OCI-LY3 (cell line): ENCODE measurements at regions not wholly inside any gene's neighbourhood (a gene's known extent, or its start where the extent isn't known, plus 50 kb on each side); places are given as distances from the start of the nearest gene placed in this dataset.

Source experiments
- CTCF ChIP-seq: fragments of 200-600, 300-600 bp; sonication (generic); IDR thresholded peaks from 2 replicates; pipeline ENCODE4 v1.5.1; 2014; ENCODE audit warnings: antibody characterized with exemption, low read length, low read depth
- EZH2phosphoT487 ChIP-seq: fragments of 200-600 bp; shearing (Covaris generic); IDR thresholded peaks from 2 replicates; pipeline ENCODE4 v1.6.1; 2018; ENCODE audit warnings: antibody characterized with exemption, mixed run types, low read depth

- TF ChIP-seq CTCF (no peak), EZH2phosphoT487 (no peak)
These were observed 1484.9 kb upstream of the TMEM132C start for GRCh38 chr12:126782083-126782482.
